Kidney epithelial cell (primary cell): ENCODE measurements at regions not wholly inside any gene's neighbourhood (a gene's known extent, or its start where the extent isn't known, plus 50 kb on each side); places are given as distances from the start of the nearest gene placed in this dataset.

ENCODE experiments used
- DNase-seq: peaks from one replicate; pipeline ENCODE4 v3.0.0-alpha.2; 2010; ENCODE audit warnings: low read depth
- H3K27me3 ChIP-seq: 2 replicates; pipeline ENCODE4 v1.6.0; 2011; ENCODE audit warnings: low read length; ENCODE audit not compliant: control insufficient read depth, insufficient read depth
- H3K36me3 ChIP-seq: 2 replicates; pipeline ENCODE4 v1.5.1; 2011; ENCODE audit warnings: low read length; ENCODE audit not compliant: control insufficient read depth, insufficient read depth
- H3K4me3 ChIP-seq: 2 replicates; pipeline ENCODE4 v1.5.1; 2011; ENCODE audit warnings: low read depth, mild to moderate bottlenecking, control low read depth, low read length
- CTCF ChIP-seq: IDR thresholded peaks from 2 replicates; pipeline ENCODE4 v1.5.1; 2011; ENCODE audit warnings: mild to moderate bottlenecking, moderate library complexity, low read length, control low read depth, inconsistent platforms; ENCODE audit not compliant: insufficient read depth, poor library complexity, severe bottlenecking

- Histone ChIP-seq H3K27me3 (no peaks in the 10 kb centered on the region), H3K4me3 (no peak overlapping the region), H3K36me3 (no peaks in the 10 kb centered on the region)
- no peak for DNase-seq
- TF ChIP-seq CTCF = no peak
Observed at GRCh38 chr22:48558606-48559402, 1268.9 kb downstream of the BRD1 start.

- DNase-seq = no peak
- Histone ChIP-seq H3K4me3 (no peak overlapping the region), H3K36me3 (no peaks in the 10 kb centered on the region), H3K27me3 (no peaks in the 10 kb centered on the region)
- no peak for TF ChIP-seq CTCF
Observed at GRCh38 chr22:48558016-48558415, 1269.7 kb downstream of the BRD1 start.

- no peaks in the 10 kb centered on the region for H3K27me3 ChIP-seq
- DNase-seq = no peak
- H3K36me3 ChIP-seq = no peaks in the 10 kb centered on the region
- H3K4me3 ChIP-seq = no peak overlapping the region
- TF ChIP-seq CTCF = no peak
Observed at GRCh38 chr22:48557473-48557872, 1270.2 kb downstream of the BRD1 start.

GRCh38 chr22:48556751-48557150, 1270.9 kb downstream of the BRD1 start:
- H3K27me3 ChIP-seq = no peaks in the 10 kb centered on the region
- no peak overlapping the region for H3K4me3 ChIP-seq
- no peak for TF ChIP-seq CTCF
- H3K36me3 ChIP-seq = no peaks in the 10 kb centered on the region
- DNase-seq = no peak

- Histone ChIP-seq H3K27me3 (no peaks in the 10 kb centered on the region), H3K36me3 (no peaks in the 10 kb centered on the region), H3K4me3 (no peak overlapping the region)
- no peak for TF ChIP-seq CTCF
- no peak for DNase-seq
Observed at GRCh38 chr22:48556222-48556621, 1271.5 kb downstream of the BRD1 start.

GRCh38 chr22:48555606-48556005, 1272.1 kb downstream of the BRD1 start:
- no peak for DNase-seq
- no peaks in the 10 kb centered on the region for H3K27me3 ChIP-seq
- H3K36me3 ChIP-seq = no peaks in the 10 kb centered on the region
- no peak for TF ChIP-seq CTCF
- H3K4me3 ChIP-seq = no peak overlapping the region
